Fibroblast of skin of right biceps (primary cell): ENCODE measurements at regions not wholly inside any gene's neighbourhood (a gene's known extent, or its start where the extent isn't known, plus 50 kb on each side); places are given as distances from the start of the nearest gene placed in this dataset.
A peak's percentile ranks its signal among the peaks of the same experiment; 100 is the strongest.
"Not testable (repeated sequence)": the region's sequence is repeated elsewhere in the genome, so short reads cannot be mapped to it uniquely, and the experiment has no call there.

Experiments used
- DNase-seq: peaks from one replicate; pipeline ENCODE4 v3.0.0-alpha.2; 2013

- no peak for DNase-seq
These were observed 50.7 kb upstream of the KLF7 start for GRCh38 chr2:207216457-207216856.

- DNase-seq: no peak
These were observed 51.7 kb upstream of the KLF7 start for GRCh38 chr2:207217442-207217841.

- no peak for DNase-seq
These were observed 53.4 kb upstream of the KLF7 start for GRCh38 chr2:207219081-207219630.

DNA sequence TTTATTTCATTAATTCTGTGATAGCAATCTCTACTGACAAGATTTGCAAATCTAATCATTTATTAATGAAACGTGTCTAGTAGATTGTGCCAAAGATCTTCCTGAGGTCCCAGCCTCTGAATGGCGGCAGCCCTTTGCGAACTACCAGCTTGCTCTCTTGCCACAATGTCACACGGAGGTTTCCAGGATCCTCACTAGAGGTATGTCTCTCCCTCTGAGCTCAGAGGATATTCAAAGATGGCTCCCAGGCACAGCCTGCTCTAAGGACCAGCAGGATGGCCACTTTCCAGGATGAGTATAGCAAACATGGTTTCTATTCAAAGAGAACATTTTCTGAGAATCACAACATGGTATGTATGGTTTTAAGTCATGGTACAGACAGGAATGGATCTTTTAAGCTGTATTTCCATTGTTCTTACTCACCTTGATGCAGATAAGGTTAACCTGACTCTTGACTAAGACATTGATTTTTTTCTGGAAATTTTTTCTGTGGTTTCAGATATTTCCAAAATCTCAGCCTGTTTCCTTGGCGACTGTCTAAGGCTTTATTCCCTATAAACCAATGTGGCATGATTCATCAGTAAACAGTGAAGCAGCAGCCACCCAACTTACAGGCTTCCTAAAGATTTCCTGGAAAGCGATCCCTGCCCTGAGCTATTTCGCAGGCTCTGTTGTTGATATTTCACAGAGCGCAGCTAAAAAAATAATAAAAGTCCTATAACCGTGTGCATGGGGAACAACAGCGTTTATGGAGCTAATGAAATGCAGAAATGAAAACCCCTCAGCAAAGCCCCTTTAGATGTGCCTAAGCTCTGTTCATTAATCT lies 54.1 kb upstream of the KLF7 start:
- peak; percentile 90 for DNase-seq

GRCh38 chr2:207221731-207222130 lies 56.0 kb upstream of the KLF7 start:
- no peak for DNase-seq

GRCh38 chr2:207223051-207223450 lies 57.3 kb upstream of the KLF7 start:
- DNase-seq: peak; percentile 90

GRCh38 chr2:207224381-207224780 lies 58.6 kb upstream of the KLF7 start:
- DNase-seq: no peak

DNA sequence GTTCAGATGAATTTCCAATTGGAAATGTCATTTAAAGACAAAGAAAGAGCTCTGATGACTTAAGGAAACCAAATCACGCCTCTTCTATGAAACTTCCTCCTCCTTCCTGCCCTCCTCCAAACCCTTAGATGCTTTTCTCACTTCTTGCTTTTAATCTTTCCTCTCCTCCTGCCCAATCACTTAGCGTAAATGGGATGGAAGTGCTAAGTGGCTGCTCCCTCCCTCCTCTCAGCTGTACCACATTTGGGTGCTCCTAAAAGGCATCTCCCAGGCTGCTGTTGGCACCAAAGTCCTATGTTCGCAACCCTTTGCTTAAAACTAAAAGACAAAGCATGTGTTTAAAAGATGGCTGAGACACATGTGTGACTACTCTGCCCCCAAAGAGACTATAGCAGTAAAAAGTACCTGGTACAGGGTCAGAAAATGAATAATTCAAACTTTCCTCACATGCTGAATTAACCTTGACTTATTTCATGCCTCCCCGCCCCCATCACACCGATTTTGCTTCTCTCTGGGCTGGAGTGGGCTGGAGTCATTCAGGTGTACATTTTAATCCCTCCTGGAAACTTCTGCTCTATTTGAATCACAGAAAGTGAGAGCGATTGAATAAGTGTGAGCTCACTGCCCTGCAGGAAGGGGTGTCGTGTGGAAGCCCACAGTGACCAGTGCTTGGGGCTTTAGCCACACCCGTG lies 59.2 kb upstream of the KLF7 start:
- DNase-seq: no peak

DNA sequence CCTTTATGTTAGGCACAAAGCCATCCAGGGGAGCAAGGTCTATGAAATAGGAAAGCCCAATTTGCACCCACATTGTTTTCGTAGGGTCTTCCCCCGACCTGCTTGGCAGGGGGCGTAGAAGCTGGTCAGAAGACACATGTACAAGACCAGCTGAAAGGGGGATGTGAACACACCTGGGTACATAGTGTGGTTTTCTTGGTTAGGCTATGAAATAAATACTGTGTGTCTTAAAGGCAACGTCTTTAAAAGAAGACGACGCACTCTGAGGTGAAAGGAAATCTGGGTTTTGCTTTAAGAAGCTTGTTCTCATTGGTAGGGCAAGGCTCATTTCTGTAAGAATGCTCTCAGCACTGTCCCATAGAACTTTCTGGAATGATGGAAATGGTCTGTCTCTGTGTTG lies 60.0 kb upstream of the KLF7 start:
- DNase-seq: no peak

GRCh38 chr2:207226243-207226642 lies 60.5 kb upstream of the KLF7 start:
- DNase-seq: no peak

DNA sequence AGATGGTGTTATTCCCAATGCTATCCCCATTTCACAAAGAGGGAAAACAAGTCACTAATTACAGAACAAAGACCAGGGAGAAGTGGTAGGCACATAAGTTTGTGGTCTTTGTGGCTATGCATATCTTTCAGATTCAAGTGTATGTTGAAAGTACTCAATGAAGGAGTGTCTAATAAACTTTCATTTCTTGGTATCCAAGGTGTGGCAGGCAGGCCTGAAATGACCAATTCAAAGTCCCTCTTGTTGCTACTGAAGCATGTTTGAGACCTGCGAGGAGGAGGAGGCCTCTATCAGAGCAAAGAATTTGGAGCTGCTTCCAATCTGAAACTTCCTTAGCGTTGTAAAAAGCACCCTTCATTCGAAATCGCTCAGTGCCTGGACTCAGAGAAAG lies 60.9 kb upstream of the KLF7 start:
- no peak for DNase-seq

DNA sequence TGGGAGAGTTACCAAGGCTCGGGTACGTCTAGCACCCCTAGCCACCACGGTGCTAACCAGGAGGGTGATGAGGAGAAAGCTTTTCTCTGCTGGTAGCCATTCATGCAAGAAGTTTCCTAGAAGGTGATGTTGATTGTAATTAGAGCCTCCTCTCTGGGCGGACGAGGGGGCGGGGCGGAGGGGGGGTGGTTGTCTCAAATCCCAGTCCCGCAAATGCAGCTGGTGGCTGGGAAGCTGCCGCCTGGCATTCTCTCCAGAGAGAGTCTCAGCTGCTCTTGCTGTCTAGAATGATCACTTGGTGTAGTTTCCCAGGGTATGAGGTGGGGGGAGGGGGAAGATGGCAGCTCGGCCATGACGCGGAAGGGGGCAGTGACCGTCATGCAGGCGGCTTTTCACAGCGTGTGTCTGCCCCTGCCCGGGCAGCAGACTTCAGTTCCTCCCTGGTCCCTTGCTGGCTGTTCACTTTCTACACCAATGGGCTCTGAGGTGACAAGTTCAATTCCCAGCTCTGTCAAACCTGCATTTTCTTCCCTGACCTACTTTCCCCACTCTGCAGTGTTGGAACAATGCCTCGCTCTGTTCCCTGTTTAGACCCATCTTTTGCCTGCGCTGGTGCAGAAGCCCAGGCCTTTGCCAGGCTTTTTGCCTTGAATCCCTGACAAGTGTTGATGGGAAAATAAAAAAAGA lies 61.5 kb upstream of the KLF7 start:
- peak; percentile 45 for DNase-seq

- DNase-seq: no peak
These were observed 62.0 kb upstream of the KLF7 start for GRCh38 chr2:207227749-207228145.

DNA sequence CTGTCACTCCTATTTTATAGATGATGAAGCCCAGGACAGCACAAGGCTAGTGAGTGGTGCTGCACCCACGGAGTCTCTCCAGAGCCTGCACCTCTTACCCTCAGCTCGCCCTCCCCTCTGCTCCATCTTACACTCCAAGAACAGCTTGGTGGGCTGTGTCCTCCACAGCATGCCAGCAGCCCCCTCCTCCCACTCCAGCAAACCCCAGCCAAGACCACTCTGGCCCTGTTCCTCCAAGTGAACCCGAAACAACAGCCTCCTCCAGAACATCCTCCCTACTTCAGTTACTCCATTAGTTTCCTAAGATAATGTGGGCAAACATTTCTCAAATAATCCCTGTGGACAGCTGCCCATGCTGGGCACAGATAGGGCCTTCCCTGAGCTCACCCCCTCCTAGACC lies 62.7 kb upstream of the KLF7 start:
- no peak for DNase-seq

DNA sequence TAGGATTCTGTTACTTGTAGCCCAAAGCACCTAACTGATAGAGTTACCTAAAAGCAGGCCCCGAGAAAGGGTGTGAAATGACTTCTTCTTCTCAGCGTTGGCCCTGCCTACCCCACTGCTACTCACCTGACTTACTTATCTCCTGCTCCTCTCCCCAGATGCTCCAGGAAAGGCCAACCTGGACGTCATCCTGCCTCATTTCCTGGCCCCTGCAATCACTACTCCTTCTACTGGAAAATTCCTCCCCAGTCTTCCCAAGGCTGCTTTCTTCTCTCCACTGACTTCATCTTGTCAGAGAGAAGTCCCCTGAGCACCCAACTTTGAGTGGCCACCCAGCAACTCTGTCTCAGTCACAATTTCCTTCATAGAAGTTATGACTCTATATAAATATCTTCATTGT lies 63.4 kb upstream of the KLF7 start:
- DNase-seq: no peak

DNA sequence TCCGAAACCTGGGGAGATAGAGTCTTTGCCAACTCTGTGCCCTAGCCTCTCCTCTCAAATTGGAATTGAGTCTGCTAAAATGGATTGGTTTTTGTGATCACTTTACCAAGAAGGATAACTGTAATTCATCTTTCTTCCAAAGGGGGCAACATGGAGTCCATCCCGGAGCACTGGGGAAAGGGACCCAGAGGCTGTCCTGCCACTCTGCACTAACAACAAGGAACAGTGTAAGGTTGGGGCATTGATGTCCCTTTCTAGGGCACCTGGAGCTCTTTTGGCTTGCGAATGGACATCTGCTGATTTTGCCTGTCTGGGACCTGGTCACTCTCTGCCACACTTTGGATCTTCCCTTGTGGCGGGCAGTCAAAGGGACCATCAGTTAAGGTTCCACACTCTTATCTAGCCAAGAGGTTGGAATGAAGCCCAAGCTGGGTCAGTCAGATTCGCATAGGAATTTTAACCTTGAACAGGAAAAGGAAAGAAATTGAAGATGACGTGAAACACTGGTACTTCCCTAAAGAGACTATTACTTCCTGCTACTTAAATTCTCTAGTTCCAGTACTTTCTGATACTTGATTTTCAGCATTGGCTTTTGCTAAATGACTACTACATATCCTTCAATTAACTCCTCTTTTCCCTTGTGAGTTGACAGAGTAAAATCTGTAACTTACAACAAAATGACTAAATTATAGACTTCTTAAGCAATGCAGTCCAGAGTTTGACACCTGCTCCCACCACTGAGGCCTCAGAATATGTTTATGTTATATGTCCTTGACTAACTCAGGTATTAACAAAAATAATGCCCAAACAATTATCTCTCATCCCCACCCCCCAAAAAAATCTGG lies 64.7 kb upstream of the KLF7 start:
- DNase-seq: peak; percentile 35

- DNase-seq: peak; percentile 69
These were observed 65.5 kb upstream of the KLF7 start for GRCh38 chr2:207231106-207231865.

DNA sequence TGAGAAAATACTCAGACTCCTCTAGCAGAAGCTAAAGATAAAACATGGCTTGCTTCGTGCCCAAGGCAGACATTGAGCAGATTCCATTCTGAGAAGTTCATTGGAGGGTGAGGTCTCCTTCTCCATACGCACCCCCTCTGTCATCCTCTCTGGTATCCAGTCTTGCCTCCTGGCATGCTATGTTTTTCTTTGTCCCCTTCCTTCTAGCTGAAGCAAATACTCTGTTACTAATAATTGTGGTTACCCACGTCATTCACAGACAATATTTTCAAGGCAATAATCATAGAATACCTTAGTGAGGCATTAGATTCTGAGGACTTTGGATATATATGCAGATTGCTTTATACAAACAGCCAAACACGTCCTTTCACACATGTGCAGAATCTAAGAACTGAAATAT lies 66.2 kb upstream of the KLF7 start:
- peak; percentile 97 for DNase-seq

DNA sequence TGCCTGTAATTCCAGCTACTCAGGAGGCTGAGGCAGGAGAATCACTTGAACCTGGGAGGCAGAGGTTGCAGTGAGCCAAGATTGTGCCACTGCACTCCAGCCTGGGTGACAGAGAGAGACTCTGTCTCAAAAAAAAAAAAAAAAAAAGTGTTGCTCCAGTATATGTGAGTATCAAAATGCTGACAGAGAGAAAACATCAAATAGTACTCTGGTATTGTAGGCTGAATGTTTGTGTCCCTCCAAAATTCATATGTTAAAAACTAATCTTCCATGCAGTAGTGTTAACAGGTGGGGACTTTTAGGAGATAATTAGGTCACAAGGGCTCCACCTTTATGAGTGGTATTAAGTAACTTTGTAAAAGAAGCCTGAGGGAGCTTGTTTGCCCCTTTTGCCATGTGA lies 67.4 kb upstream of the KLF7 start:
- not testable (repeated sequence) for DNase-seq

GRCh38 chr2:207233731-207234130 lies 68.0 kb upstream of the KLF7 start:
- no peak for DNase-seq

DNA sequence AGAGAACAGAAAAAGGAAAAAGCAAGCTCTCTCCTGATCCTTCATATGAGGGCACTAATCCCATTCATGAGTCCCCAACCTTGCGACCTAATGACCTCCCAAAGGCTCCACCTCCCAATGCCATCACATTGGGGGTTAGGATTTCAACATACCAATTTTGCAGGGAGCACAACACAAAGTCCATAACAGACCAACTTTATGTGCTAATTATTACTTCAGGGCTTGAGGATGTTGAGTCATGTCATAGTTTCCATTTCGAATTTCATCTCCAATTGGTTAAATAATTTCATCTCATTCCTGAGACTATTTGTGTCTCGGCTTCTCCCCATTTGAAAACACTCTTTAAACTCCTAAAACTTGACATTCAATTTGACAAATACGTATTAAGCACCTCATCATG lies 69.9 kb upstream of the KLF7 start:
- DNase-seq: peak; percentile 45
